Glutamatergic neuron (in vitro differentiated cells): ENCODE measurements at regions not wholly inside any gene's neighbourhood (a gene's known extent, or its start where the extent isn't known, plus 50 kb on each side); places are given as distances from the start of the nearest gene placed in this dataset.

Experiments
- DNase-seq: peaks from one replicate; pipeline ENCODE4 v3.0.0; 2022
- H3K27ac Mint-ChIP-seq: one replicate; pipeline ENCODE4 v1.8.0; 2020; ENCODE audit warnings: mild to moderate bottlenecking, mixed read lengths, inconsistent platforms; ENCODE audit not compliant: unreplicated experiment
- H3K27me3 Mint-ChIP-seq: one replicate; pipeline ENCODE4 v1.8.0; 2020; ENCODE audit warnings: mild to moderate bottlenecking, moderate library complexity, mixed read lengths, inconsistent platforms; ENCODE audit not compliant: unreplicated experiment
- H3K36me3 Mint-ChIP-seq: one replicate; pipeline ENCODE4 v1.8.0; 2020; ENCODE audit warnings: mild to moderate bottlenecking, mixed read lengths, inconsistent platforms; ENCODE audit not compliant: unreplicated experiment
- H3K4me1 Mint-ChIP-seq: one replicate; pipeline ENCODE4 v1.8.0; 2020; ENCODE audit warnings: mild to moderate bottlenecking, low read depth, mixed read lengths, inconsistent platforms; ENCODE audit not compliant: unreplicated experiment
- H3K4me3 Mint-ChIP-seq: one replicate; pipeline ENCODE4 v1.8.0; 2020; ENCODE audit warnings: mild to moderate bottlenecking, mixed read lengths, inconsistent platforms; ENCODE audit not compliant: unreplicated experiment
- H3K9me3 Mint-ChIP-seq: one replicate; pipeline ENCODE4 v1.8.0; 2020; ENCODE audit warnings: mild to moderate bottlenecking, moderate library complexity, mixed read lengths, inconsistent platforms; ENCODE audit not compliant: unreplicated experiment
- TF ChIP-seq, protein P1 (sequence below): fragments of 200-600 bp; sonication (generic); IDR thresholded peaks from one replicate; pipeline ENCODE4 v1.5.0; 2021; ENCODE audit not compliant: partially characterized antibody, unreplicated experiment

DNA sequence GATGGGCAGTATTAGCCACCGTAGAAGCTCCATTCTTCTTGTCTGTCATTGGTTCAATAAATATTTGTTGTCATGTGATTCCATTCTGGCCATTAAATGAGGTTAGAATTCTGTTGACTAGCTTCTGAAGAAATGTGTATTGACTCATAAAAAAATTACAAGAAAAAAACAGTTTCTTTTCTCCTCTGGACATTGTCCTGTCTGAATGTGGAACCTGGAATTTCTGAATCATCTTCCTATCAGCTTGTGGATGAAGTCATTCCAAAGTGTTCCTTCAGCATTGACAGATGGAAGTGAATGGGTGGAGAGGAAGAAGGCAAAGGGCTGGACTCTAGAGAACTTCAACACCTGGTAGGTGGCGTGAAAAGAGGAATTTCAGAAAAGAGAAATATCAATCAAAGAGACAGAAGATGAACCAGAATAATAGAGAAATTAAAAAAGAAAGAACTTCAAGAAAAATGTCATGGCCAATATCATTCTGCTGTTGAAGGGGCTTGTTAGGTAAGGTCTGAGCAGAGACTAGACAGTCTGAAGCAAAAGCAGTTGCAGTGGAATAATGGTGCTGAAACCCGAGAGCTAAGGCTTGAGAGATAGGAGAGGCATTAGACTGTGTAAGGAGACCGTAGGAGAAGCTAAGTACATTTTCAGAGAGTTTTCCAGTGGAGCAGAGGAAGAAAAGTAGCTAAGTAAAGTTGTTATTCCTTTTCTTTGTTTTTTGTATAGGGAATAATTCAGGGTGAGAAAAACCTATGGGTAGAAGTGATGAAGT is 806.6 kb downstream of the SQOR start:
- DNase-seq, result no peak
- Mint-ChIP-seq H3K4me1 (no peaks in the 10 kb centered on the region), H3K27ac (no peak overlapping the region), H3K36me3 (no peaks in the 10 kb centered on the region), H3K27me3 (peaks cover 2% of the 10 kb centered on the region), H3K9me3 (no peaks in the 10 kb centered on the region), H3K4me3 (no peak overlapping the region)
- TF ChIP-seq, protein P1, sequence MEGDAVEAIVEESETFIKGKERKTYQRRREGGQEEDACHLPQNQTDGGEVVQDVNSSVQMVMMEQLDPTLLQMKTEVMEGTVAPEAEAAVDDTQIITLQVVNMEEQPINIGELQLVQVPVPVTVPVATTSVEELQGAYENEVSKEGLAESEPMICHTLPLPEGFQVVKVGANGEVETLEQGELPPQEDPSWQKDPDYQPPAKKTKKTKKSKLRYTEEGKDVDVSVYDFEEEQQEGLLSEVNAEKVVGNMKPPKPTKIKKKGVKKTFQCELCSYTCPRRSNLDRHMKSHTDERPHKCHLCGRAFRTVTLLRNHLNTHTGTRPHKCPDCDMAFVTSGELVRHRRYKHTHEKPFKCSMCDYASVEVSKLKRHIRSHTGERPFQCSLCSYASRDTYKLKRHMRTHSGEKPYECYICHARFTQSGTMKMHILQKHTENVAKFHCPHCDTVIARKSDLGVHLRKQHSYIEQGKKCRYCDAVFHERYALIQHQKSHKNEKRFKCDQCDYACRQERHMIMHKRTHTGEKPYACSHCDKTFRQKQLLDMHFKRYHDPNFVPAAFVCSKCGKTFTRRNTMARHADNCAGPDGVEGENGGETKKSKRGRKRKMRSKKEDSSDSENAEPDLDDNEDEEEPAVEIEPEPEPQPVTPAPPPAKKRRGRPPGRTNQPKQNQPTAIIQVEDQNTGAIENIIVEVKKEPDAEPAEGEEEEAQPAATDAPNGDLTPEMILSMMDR, result no peak

DNA sequence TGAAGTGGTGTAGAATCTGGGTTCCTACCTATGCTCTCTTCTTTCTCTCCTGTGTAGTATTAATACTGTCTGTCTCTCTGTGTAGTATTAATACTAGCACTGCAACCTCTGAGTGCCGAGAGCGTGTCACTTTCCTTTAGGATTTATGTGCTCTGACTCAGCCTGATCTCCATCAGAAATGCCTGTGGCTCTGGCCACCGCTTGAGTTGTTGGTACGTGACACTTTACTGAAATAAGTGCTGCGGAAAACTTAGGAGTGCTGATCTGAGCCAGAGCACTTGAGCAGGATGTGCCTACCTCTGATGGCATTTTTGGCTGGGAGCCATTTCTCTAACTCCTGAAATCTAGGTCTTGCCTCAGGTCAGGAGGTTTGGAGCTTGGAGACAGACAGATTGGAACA is 807.4 kb downstream of the SQOR start:
- no peak overlapping the region for H3K4me3 Mint-ChIP-seq
- no peak for DNase-seq
- no peak overlapping the region for H3K27ac Mint-ChIP-seq
- peaks cover 2% of the 10 kb centered on the region for H3K27me3 Mint-ChIP-seq
- H3K36me3 Mint-ChIP-seq, result no peaks in the 10 kb centered on the region
- TF ChIP-seq, protein P1, result no peak
- H3K9me3 Mint-ChIP-seq, result no peaks in the 10 kb centered on the region
- no peaks in the 10 kb centered on the region for H3K4me1 Mint-ChIP-seq

DNA sequence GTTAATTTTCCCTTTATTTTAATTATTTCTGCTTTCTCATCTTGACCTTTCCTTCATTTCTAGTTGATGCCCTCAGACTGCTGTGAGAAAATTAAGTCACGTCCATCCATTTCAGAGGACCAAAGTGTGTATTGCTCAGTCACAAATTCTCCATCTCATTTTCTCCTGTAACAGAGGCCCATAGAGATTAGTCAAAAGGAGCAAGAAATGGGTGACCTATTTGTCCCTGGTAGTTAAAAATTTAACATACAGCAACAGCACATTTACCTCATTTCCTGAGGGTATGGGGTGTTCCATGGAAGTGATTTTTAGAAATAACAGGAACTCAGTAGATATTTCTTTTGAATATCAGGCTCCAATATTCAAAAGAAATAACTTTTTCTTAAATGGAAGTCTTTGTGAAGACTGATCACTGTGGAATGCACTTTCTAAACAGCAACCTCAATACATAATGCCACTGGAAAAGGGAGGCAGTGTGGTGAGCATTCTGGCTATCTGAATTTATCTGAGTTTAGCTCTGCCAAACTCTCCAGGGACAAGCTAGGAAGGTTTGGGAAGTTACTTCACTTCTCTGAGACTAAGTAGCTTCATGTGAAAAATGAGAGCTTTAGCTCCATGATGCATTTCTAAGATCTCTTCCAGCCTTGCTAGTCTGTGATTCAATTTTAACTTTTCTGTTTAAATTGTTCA is 808.2 kb downstream of the SQOR start:
- Mint-ChIP-seq H3K27me3 (peaks cover 2% of the 10 kb centered on the region), H3K4me1 (no peaks in the 10 kb centered on the region), H3K36me3 (no peaks in the 10 kb centered on the region), H3K27ac (no peak overlapping the region), H3K4me3 (no peak overlapping the region), H3K9me3 (no peaks in the 10 kb centered on the region)
- DNase-seq, result no peak
- TF ChIP-seq, protein P1, result no peak

DNA sequence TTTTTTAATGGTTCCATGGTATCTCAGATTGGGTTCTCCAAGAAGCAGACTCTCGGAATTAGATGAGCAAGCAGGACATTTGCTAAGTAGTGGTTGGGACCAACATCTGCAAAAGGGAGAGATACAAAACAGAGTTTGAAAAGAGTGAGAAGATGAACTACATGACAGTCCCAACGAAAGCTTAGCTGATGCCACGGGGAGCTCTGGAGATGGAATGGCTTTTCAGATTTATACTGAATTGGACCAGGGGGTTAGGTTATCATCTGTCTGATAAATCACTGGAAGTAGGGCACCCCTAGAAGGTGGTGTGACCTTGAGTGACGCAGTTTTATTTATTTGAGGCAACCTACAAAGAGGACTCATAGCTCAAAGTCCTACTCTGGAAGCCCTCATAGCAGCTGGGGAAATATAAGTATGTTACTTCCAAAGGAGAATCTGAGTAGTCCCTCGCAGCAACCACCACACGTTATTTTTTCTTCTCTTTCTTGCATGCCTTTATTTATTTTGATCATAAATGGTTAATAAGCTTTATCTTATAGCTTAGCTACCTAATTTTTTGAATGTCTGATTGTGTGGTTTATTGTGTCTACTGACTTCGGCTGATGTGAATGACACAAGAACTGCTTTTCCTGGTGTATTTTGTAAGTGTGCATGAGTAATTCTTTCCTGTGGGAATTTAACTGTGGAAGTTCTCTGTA is 815.4 kb downstream of the SQOR start:
- Mint-ChIP-seq H3K9me3 (no peaks in the 10 kb centered on the region), H3K36me3 (no peaks in the 10 kb centered on the region), H3K27me3 (no peaks in the 10 kb centered on the region), H3K4me3 (no peak overlapping the region), H3K4me1 (no peaks in the 10 kb centered on the region), H3K27ac (no peak overlapping the region)
- TF ChIP-seq, protein P1, result no peak
- DNase-seq, result no peak
